Loucy (cell line): ENCODE measurements at regions not wholly inside any gene's neighbourhood (a gene's known extent, or its start where the extent isn't known, plus 50 kb on each side); places are given as distances from the start of the nearest gene placed in this dataset.

Experiments
- H2AFZ ChIP-seq: fragments of 200-600 bp; sonication (generic); 2 replicates; pipeline ENCODE4 v1.6.0; 2016; ENCODE audit warnings: antibody characterized with exemption, mild to moderate bottlenecking, low read length, moderate library complexity
- H3F3A ChIP-seq: fragments of 200-600 bp; 2 replicates; pipeline ENCODE4 v1.6.0; 2016; ENCODE audit warnings: antibody characterized with exemption, low read depth, mild to moderate bottlenecking
- H3K27me3 ChIP-seq: fragments of 200-600 bp; sonication (generic); 2 replicates; pipeline ENCODE4 v1.6.1; 2014; ENCODE audit warnings: low read length, mild to moderate bottlenecking; ENCODE audit not compliant: insufficient read depth, poor library complexity, severe bottlenecking
- H3K36me3 ChIP-seq: fragments of 200-600 bp; sonication (generic); 2 replicates; pipeline ENCODE4 v1.6.1; 2016; ENCODE audit warnings: low read length; ENCODE audit not compliant: insufficient read depth
- H3K4me1 ChIP-seq: fragments of 200-600 bp; sonication (generic); 2 replicates; pipeline ENCODE4 v1.5.1; 2014; ENCODE audit warnings: low read length, mild to moderate bottlenecking; ENCODE audit not compliant: insufficient read depth, poor library complexity, severe bottlenecking
- H3K4me2 ChIP-seq: fragments of 200-600 bp; sonication (generic); 2 replicates; pipeline ENCODE4 v1.6.0; 2014; ENCODE audit warnings: antibody characterized with exemption, low read length, low read depth, mild to moderate bottlenecking; ENCODE audit not compliant: poor library complexity, severe bottlenecking
- H3K4me3 ChIP-seq: fragments of 200-600 bp; sonication (generic); 2 replicates; pipeline ENCODE4 v1.5.1; 2014; ENCODE audit warnings: low read length, mild to moderate bottlenecking, mixed read lengths; ENCODE audit not compliant: poor library complexity, severe bottlenecking
- H3K79me2 ChIP-seq: fragments of 200-600 bp; sonication (generic); 2 replicates; pipeline ENCODE4 v1.6.1; 2014; ENCODE audit warnings: low read length; ENCODE audit not compliant: insufficient read depth
- H3K9ac ChIP-seq: fragments of 200-600 bp; sonication (generic); 2 replicates; pipeline ENCODE4 v1.6.0; 2014; ENCODE audit warnings: mild to moderate bottlenecking, low read depth, low read length, moderate library complexity; ENCODE audit not compliant: poor library complexity, severe bottlenecking
- H3K9me2 ChIP-seq: fragments of 200-600 bp; sonication (generic); replicated peaks from 2 replicates; pipeline ENCODE4 v1.6.1; 2016; ENCODE audit warnings: low read depth, low read length, mixed read lengths
- H3K9me3 ChIP-seq: fragments of 200-600 bp; sonication (generic); 2 replicates; pipeline ENCODE4 v1.6.1; 2014; ENCODE audit warnings: mild to moderate bottlenecking, antibody characterized with exemption, low read length, low read depth; ENCODE audit not compliant: insufficient read depth
- H4K20me1 ChIP-seq: fragments of 200-600 bp; sonication (generic); 2 replicates; pipeline ENCODE4 v1.6.0; 2014; ENCODE audit warnings: antibody characterized with exemption, low read length, mild to moderate bottlenecking; ENCODE audit not compliant: insufficient read depth, poor library complexity, severe bottlenecking
- EZH2phosphoT487 ChIP-seq: fragments of 200-600 bp; IDR thresholded peaks from 2 replicates; pipeline ENCODE4 v1.6.1; 2018; ENCODE audit warnings: antibody characterized with exemption, mild to moderate bottlenecking, moderate library complexity, borderline replicate concordance
- TF ChIP-seq, protein P1 (sequence below): fragments of 200-600 bp; sonication (generic); conservative IDR thresholded peaks from 2 replicates; pipeline ENCODE4 v1.5.1; 2014; ENCODE audit warnings: mild to moderate bottlenecking, antibody characterized with exemption, low read length

DNA sequence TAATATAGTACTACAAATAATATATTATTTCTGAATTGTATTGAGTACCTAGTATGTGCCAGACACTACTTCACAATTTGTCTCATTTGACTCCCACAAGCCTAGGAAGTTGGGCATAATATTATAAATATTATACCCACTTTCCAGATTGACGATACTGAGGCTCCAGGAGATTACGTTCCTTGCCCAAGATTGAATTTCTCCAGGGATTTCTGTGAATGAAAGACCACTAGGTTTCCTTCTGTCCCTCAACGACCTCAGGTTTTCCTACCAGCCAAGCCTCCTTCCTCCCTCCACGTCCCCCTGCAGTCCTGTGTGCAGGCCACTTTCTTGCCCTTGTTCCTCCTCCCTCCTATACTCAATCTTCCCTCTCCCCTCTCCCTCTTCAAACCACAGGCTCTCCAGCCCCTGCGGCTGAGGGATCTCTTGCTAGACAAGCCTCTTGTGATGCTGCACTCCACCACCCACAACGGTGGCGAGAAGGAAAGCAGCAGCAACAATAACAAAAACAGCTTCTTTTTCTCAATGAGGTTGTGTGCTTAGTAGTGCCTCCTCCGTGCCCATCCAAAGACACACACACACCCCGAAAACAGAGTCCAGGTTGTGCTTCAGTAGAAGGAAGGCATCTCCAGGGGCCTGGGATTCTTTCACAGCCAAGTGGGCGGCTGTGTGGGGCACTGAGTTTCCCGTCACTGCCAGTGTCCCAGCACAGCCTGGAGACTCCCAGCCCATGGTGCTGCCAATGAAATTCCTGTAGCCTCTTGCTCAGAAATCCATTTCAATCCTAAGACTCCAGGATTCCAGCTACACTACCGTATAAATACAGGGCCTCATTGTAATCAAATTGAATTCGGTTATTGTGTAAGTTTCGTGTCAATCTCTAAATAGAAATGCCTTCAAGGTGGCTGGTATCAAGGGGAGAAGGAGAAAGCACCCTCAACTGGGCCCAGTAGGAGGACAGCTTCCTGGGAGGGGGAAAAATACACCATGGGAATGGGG, 94.4 kb downstream of the NCR2 start:
- Histone ChIP-seq H4K20me1 (no peaks in the 10 kb centered on the region), H3K9ac (peak overlapping the region; percentile 31), H3K4me3 (no peak overlapping the region), H3K4me2 (no peak overlapping the region), H3K9me3 (no peaks in the 10 kb centered on the region), H3K27me3 (no peaks in the 10 kb centered on the region), H3K9me2 (no peaks in the 10 kb centered on the region), H2AFZ (no peak overlapping the region), H3K36me3 (no peaks in the 10 kb centered on the region), H3K79me2 (no peaks in the 10 kb centered on the region), H3F3A (no peaks in the 10 kb centered on the region), H3K4me1 (peaks cover 29% of the 10 kb centered on the region)
- TF ChIP-seq, protein P1, sequence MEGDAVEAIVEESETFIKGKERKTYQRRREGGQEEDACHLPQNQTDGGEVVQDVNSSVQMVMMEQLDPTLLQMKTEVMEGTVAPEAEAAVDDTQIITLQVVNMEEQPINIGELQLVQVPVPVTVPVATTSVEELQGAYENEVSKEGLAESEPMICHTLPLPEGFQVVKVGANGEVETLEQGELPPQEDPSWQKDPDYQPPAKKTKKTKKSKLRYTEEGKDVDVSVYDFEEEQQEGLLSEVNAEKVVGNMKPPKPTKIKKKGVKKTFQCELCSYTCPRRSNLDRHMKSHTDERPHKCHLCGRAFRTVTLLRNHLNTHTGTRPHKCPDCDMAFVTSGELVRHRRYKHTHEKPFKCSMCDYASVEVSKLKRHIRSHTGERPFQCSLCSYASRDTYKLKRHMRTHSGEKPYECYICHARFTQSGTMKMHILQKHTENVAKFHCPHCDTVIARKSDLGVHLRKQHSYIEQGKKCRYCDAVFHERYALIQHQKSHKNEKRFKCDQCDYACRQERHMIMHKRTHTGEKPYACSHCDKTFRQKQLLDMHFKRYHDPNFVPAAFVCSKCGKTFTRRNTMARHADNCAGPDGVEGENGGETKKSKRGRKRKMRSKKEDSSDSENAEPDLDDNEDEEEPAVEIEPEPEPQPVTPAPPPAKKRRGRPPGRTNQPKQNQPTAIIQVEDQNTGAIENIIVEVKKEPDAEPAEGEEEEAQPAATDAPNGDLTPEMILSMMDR = no peak
- TF ChIP-seq EZH2phosphoT487 = no peak

DNA sequence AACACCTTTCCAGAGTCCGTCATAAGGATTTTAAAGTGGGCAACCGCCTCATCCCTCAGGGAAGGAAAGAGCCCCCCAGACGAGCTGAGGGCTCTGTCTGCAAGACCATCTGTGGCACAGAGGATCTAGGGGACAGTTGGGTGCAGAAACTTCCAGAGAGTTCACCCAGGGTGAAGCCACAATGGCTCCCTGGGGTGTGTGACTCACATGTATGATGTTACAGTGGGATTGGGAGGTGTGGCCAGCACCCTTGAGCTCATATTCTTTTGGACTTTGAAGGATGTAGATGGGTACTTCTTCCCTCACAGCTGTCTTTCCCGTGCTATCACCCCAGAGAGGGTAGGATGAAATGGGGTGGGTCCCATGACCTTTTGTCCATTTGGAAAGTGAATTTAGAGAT, 95.5 kb downstream of the NCR2 start:
- Histone ChIP-seq H4K20me1 (no peaks in the 10 kb centered on the region), H3K9me2 (no peaks in the 10 kb centered on the region), H3K9me3 (no peaks in the 10 kb centered on the region), H2AFZ (no peak overlapping the region), H3K4me2 (no peak overlapping the region), H3K4me3 (no peak overlapping the region), H3K79me2 (no peaks in the 10 kb centered on the region), H3K36me3 (no peaks in the 10 kb centered on the region), H3K4me1 (peaks cover 25% of the 10 kb centered on the region), H3F3A (no peaks in the 10 kb centered on the region), H3K27me3 (no peaks in the 10 kb centered on the region), H3K9ac (peak overlapping the region; percentile 31)
- TF ChIP-seq, protein P1 = no peak
- no peak for TF ChIP-seq EZH2phosphoT487

DNA sequence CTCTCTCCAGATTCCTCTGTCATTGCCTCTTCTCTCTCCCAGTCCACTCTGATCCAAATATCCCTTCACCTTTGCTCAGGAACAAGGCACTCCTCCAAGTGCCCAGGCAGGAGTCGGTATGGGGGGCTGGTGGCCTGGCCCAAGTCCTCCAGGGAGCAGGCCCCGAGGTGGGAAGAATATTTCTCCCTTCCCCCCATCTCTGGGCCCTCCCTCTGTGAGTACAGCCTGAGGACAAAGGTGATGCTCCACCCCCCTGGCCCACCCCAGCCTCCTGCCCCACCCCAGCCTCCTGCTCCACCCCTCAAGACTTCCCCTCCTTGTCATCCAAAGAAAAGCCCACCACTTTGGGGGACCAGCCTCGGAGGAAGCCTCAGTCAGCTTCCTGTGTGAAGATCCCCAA, 96.9 kb downstream of the NCR2 start:
- no peaks in the 10 kb centered on the region for H3K9me3 ChIP-seq
- no peaks in the 10 kb centered on the region for H3K36me3 ChIP-seq
- H3K9ac ChIP-seq = no peak overlapping the region
- no peaks in the 10 kb centered on the region for H3K9me2 ChIP-seq
- H3K4me2 ChIP-seq = no peak overlapping the region
- no peaks in the 10 kb centered on the region for H3F3A ChIP-seq
- no peaks in the 10 kb centered on the region for H4K20me1 ChIP-seq
- H3K4me1 ChIP-seq = peaks cover 25% of the 10 kb centered on the region
- no peak for TF ChIP-seq EZH2phosphoT487
- TF ChIP-seq, protein P1 = no peak
- H3K27me3 ChIP-seq = no peaks in the 10 kb centered on the region
- H3K4me3 ChIP-seq = no peak overlapping the region
- no peak overlapping the region for H2AFZ ChIP-seq
- H3K79me2 ChIP-seq = no peaks in the 10 kb centered on the region
